ENCODE measurements at regions not wholly inside any gene's neighbourhood (a gene's known extent, or its start where the extent isn't known, plus 50 kb on each side); places are given as distances from the start of the nearest gene placed in this dataset.

DNA sequence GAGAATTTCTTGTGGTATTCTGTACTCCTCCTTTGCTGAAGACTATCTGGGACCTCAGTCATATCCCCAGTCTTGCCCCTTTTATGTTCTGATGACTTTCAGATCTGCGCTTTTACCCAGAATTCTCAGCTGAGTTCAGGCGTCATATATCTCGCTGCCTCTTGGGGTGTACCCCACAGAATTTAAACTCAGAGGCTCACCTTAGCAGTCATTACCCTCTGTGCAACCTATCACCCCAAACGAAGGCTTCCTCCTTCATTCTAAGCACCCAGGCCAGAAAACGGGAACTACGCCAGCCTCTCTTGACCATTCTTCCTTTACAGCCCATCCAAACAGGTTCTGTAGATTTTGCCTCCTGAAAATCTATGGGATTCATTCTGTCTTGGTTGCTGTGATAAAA lies 574.8 kb upstream of the C16orf82 start:
- TF ChIP-seq TEAD1 (CRISPR knock-in tag; IDR thresholded peaks at IDR 0.05): no peak
- no peak for TF ChIP-seq ATF6 (CRISPR knock-in tag; IDR thresholded peaks at IDR 0.05)
- no peak for TF ChIP-seq CTCF (IDR thresholded peaks at IDR 0.05)
- TF ChIP-seq ATF3 (CRISPR knock-in tag; conservative IDR thresholded peaks at IDR 0.05): no peak
